ENCODE measurements at regions not wholly inside any gene's neighbourhood (a gene's known extent, or its start where the extent isn't known, plus 50 kb on each side); places are given as distances from the start of the nearest gene placed in this dataset.
"Not testable (repeated sequence)": the region's sequence is repeated elsewhere in the genome, so short reads cannot be mapped to it uniquely, and the experiment has no call there.

DNA sequence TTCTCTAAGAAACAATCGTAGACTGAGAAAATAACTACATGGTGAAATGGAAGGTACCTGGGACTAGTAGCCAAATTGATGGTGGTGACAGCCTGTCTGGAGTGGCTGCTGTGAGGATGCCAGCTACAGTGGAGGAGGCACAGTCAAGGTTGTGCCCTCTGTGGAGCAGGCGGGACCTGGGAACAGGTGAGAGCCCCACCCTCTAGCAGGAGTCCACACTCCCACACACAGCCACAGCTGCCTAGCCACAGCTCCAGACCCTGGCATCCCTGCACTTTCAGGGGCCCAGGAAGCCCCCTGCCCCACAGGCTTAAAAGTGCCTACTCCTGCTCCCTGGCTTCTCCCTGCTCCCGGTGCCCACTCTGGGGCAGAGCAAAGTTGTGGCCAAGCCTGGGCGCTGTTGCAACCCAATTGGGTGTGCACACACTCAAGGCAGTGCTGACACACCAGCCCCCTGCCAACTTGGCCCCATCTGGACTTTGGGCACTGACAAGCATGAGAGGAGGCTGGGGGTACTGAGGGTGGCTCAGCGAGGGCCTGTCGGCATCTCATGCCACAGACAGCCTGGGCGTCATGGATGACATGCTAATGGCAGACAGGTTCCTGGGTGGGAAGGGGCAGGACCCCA lies 548.7 kb downstream of the TBC1D32 start:
- intact Hi-C loops (cut with DNase I, micrococcal nuclease), result no loop called here
- Mint-ChIP-seq H3K4me1 (no peaks in the 10 kb centered on the region), H3K4me3 (no peak overlapping the region), H3K36me3 (ENCODE audit: low read depth) (no peaks in the 10 kb centered on the region), H3K9me3 (ENCODE audit: low read depth) (no peaks in the 10 kb centered on the region), H3K27ac (no peak overlapping the region), H3K27me3 (no peaks in the 10 kb centered on the region)
- ATAC-seq (no peak), DNase-seq (no peak)
- ChIA-PET CTCF (interaction anchor here (0.5 kb wide), 1 partner anchor 1707 kb away, joined by 3 read pairs; no protein-coding TSS in a partner anchor), POLR2A (no interaction called here)

DNA sequence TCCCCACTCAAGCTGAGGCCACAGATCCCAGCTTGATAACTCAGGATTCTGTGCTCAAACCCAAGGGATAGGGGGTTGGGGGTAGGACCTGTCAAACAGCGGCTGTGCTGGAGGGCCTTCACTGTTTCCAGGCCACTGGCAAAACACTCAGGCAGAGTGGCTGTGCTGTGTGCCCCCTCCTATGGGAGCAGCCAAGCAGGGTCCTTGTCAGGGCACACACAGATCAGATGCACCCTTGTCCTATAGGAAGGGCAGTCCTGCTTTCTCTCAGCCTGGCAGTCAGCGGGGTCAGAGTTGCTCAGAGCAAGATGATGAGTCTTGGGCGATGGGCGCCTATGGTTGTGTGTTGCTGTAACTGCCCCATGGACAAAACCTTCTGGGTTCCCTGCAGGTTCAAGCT lies 554.8 kb downstream of the TBC1D32 start:
- Mint-ChIP-seq H3K4me3 (no peak overlapping the region), H3K27ac (no peak overlapping the region), H3K9me3 (ENCODE audit: low read depth) (peaks cover 3% of the 10 kb centered on the region), H3K27me3 (no peaks in the 10 kb centered on the region), H3K36me3 (ENCODE audit: low read depth) (no peaks in the 10 kb centered on the region), H3K4me1 (no peaks in the 10 kb centered on the region)
- ChIA-PET CTCF (no interaction called here), POLR2A (no interaction called here)
- DNase-seq (no peak), ATAC-seq (no peak)
- intact Hi-C loops (cut with DNase I, micrococcal nuclease), result no loop called here

DNA sequence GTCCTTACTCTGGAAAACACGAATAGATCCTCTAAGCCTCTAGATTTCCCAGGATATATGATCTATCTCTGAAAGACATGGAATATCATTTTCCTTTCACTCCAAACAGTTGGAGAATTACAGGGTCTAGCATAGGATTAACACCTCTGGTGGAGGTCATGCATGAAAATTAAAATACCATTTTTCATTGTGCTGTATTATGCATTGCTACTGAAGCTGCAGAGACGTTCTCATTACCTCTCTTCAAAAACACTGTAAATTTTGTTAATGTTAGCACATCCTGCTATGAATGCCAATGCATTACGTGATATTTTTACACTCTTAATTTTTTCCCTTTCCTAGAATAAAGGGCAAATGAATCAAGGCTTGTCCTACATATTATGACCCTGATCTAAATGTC lies 558.6 kb downstream of the TBC1D32 start:
- H3K4me1 Mint-ChIP-seq, result no peaks in the 10 kb centered on the region
- intact Hi-C loops (cut with DNase I, micrococcal nuclease), result no loop called here
- H3K9me3 Mint-ChIP-seq (ENCODE audit: low read depth), result peaks cover 3% of the 10 kb centered on the region
- H3K4me3 Mint-ChIP-seq, result no peak overlapping the region
- CTCF ChIA-PET, result no interaction called here
- ATAC-seq, result no peak
- no peak overlapping the region for H3K27ac Mint-ChIP-seq
- POLR2A ChIA-PET, result no interaction called here
- H3K27me3 Mint-ChIP-seq, result no peaks in the 10 kb centered on the region
- no peaks in the 10 kb centered on the region for H3K36me3 Mint-ChIP-seq (ENCODE audit: low read depth)
- no peak for DNase-seq

DNA sequence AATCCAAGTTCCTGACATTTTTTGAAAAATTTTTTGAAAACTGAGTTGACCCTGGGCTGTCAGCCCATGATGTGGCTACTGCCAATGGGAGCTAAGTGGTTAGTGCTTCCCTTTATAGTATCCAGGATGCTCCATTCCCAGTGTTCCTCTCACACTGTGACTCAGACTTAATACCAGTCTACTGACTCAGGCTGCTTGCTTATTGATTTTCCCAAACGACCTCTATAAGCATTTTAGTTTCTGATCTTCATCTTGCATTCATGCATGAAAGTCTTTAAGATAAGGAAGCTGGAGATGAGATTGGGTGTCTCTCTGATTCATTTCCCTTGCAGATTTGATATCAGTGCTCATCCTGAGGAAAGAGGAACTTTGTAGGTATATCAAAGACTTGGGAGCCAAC lies 560.0 kb downstream of the TBC1D32 start:
- no peak overlapping the region for H3K4me3 Mint-ChIP-seq

DNA sequence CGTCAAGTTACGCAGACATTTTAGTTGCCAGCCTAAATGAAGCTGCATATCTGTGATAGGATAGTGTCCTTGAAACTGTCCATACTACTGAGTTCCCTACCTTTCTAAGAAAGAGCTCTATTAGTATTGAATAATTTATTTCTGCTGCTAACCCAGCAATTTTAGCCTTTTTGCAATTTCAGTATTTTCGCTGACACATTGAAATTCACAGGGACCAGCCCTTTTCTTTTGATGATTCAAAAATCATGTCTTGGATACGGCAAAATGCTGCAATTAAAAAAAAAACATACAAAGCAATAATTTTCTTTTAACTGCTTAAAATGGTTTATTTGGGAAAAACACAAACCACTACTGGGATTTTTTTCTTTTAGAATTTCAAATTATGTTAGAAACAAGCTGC lies 563.3 kb downstream of the TBC1D32 start:
- no peak overlapping the region for H3K27ac Mint-ChIP-seq
- ChIA-PET CTCF (no interaction called here), POLR2A (no interaction called here)
- H3K27me3 Mint-ChIP-seq, result no peaks in the 10 kb centered on the region
- DNase-seq (no peak), ATAC-seq (no peak)
- no peaks in the 10 kb centered on the region for H3K4me1 Mint-ChIP-seq
- no peaks in the 10 kb centered on the region for H3K9me3 Mint-ChIP-seq (ENCODE audit: low read depth)
- no peaks in the 10 kb centered on the region for H3K36me3 Mint-ChIP-seq (ENCODE audit: low read depth)
- intact Hi-C loops (cut with DNase I, micrococcal nuclease), result no loop called here
- H3K4me3 Mint-ChIP-seq, result no peak overlapping the region

More for the DNA sequence above, 560.0 kb downstream of the TBC1D32 start:
- no peaks in the 10 kb centered on the region for H3K4me1 Mint-ChIP-seq
- POLR2A ChIA-PET, result no interaction called here
- DNase-seq, result no peak
- CTCF ChIA-PET, result interaction anchor here (0.6 kb wide), 1 partner anchor 28 kb away, joined by 3 read pairs; no protein-coding TSS in a partner anchor
- no peaks in the 10 kb centered on the region for H3K36me3 Mint-ChIP-seq (ENCODE audit: low read depth)
- no peak overlapping the region for H3K27ac Mint-ChIP-seq
- intact Hi-C loops (cut with DNase I, micrococcal nuclease), result no loop called here
- H3K9me3 Mint-ChIP-seq (ENCODE audit: low read depth), result peaks cover 3% of the 10 kb centered on the region
- no peak for ATAC-seq
- H3K27me3 Mint-ChIP-seq, result no peaks in the 10 kb centered on the region

DNA sequence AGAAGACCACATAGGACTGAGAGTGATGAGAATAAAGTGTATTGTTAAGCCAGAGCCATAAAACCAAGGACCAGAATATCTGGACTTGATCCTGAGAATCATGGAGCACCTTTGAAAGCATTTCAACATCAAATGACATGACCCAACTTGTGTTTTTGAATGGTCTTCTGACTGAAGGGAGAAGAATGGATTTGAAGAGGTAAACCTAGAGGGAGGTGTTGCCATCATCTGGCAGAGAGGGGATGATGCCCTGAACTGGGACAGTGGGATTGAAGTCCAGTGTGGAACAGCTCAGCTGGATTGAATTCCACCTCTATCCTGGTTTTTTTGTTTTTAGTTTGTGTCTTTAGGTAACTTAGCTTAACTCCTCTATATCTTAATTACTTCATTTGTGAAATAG lies 570.0 kb downstream of the TBC1D32 start:
- no peaks in the 10 kb centered on the region for H3K27me3 Mint-ChIP-seq
- intact Hi-C loops (cut with DNase I, micrococcal nuclease), result no loop called here
- H3K9me3 Mint-ChIP-seq (ENCODE audit: low read depth), result no peaks in the 10 kb centered on the region
- no peak overlapping the region for H3K4me3 Mint-ChIP-seq
- POLR2A ChIA-PET, result no interaction called here
- CTCF ChIA-PET, result no interaction called here
- H3K36me3 Mint-ChIP-seq (ENCODE audit: low read depth), result no peaks in the 10 kb centered on the region
- no peak for DNase-seq
- no peak for ATAC-seq
- no peaks in the 10 kb centered on the region for H3K4me1 Mint-ChIP-seq
- H3K27ac Mint-ChIP-seq, result no peak overlapping the region

DNA sequence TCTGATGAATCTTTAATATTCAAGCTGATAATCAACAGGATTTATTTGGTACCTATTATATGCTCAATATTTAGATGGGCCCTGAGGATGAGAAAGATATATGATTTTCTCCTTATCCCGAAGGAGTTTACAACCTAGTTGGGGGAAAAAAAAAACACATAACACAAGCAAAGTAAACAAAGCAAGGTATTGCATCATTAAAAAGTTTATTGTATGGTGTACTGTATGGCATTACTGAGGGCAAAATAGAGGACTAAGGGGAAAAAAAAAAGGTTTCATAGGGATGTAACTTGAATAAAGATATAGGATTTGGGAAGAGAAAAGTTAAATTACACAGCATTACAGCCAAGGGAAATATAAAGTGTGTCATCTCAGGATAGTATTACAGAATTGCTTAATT lies 574.7 kb downstream of the TBC1D32 start:
- no peak for ATAC-seq
- intact Hi-C loops (cut with DNase I, micrococcal nuclease), result no loop called here
- H3K4me3 Mint-ChIP-seq, result no peak overlapping the region
- H3K4me1 Mint-ChIP-seq, result no peaks in the 10 kb centered on the region
- DNase-seq, result no peak
- H3K36me3 Mint-ChIP-seq (ENCODE audit: low read depth), result no peaks in the 10 kb centered on the region
- CTCF ChIA-PET, result no interaction called here
- POLR2A ChIA-PET, result no interaction called here
- H3K9me3 Mint-ChIP-seq (ENCODE audit: low read depth), result no peaks in the 10 kb centered on the region
- H3K27me3 Mint-ChIP-seq, result no peaks in the 10 kb centered on the region
- no peak overlapping the region for H3K27ac Mint-ChIP-seq

DNA sequence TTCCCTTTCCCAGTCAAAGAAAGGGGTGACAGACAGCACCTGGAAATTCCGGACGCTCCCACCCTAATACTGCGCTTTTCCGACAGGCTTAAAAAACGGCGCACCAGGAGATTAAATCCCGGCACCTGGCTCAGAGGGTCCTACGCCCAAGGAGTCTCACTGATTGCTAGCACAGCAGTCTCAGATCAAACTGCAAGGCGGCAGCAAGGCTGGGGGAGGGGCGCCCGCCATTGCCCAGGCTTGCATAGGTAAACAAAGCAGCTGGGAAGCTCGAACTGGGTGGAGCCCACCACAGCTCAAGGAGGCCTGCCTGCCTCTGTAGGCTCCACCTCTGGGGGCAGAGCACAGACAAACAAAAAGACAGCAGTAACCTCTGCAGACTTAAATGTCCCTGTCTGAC lies 585.7 kb downstream of the TBC1D32 start:
- ATAC-seq; H3K27ac Mint-ChIP-seq; H3K4me3 Mint-ChIP-seq; H3K9me3 Mint-ChIP-seq (ENCODE audit: low read depth); CTCF ChIA-PET; H3K36me3 Mint-ChIP-seq (ENCODE audit: low read depth); POLR2A ChIA-PET; intact Hi-C loops (cut with DNase I, micrococcal nuclease); DNase-seq; H3K27me3 Mint-ChIP-seq; H3K4me1 Mint-ChIP-seq: not testable (repeated sequence)

DNA sequence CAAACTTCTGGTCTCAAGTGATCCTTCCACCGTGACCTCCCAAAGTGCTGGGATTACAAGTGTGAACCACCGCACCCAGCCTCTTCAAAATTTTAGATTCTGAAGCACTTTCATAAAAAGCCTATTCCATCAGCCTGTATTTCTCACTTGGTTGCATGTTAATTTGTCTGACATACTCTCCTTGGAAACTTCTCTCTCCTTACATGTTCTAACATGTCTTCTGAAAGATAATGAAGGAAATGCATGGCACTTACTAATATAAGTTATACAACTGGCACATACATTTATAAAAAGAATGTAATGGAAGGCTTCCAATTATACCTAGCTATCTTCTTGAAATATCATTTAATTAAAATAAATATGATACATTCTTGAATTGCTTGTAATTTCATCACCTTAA lies 597.5 kb downstream of the TBC1D32 start:
- no peaks in the 10 kb centered on the region for H3K27me3 Mint-ChIP-seq
- peaks cover 9% of the 10 kb centered on the region for H3K9me3 Mint-ChIP-seq (ENCODE audit: low read depth)
- intact Hi-C loops (cut with DNase I, micrococcal nuclease), result no loop called here
- H3K36me3 Mint-ChIP-seq (ENCODE audit: low read depth), result no peaks in the 10 kb centered on the region
- no peaks in the 10 kb centered on the region for H3K4me1 Mint-ChIP-seq
- no peak overlapping the region for H3K4me3 Mint-ChIP-seq
- ChIA-PET CTCF (no interaction called here), POLR2A (no interaction called here)
- H3K27ac Mint-ChIP-seq, result no peak overlapping the region
- no peak for ATAC-seq
- DNase-seq, result no peak

DNA sequence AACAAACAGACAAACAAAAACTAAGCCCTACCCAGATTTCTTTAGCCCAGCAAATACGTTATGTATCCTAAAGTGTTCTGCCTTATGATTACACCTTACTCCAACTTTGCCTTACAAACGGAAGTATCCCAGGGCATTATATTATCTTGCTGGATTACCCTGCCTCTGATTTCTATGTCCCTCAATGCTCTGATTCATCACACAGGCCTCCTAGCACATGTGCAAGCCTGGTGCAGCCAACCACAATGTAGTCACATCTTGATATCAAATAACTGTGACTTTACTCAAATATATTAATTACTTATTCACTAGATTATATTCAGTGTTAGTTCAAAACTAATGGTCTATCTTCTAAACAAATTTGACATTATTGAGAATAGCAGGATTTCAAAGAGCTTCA lies 598.6 kb downstream of the TBC1D32 start:
- no peak overlapping the region for H3K27ac Mint-ChIP-seq
- intact Hi-C loops (cut with DNase I, micrococcal nuclease), result no loop called here
- no peak overlapping the region for H3K4me3 Mint-ChIP-seq
- ChIA-PET POLR2A (no interaction called here), CTCF (no interaction called here)
- H3K27me3 Mint-ChIP-seq, result no peaks in the 10 kb centered on the region
- no peaks in the 10 kb centered on the region for H3K36me3 Mint-ChIP-seq (ENCODE audit: low read depth)
- H3K9me3 Mint-ChIP-seq (ENCODE audit: low read depth), result peaks cover 9% of the 10 kb centered on the region
- ATAC-seq, result no peak
- DNase-seq, result no peak
- no peaks in the 10 kb centered on the region for H3K4me1 Mint-ChIP-seq

DNA sequence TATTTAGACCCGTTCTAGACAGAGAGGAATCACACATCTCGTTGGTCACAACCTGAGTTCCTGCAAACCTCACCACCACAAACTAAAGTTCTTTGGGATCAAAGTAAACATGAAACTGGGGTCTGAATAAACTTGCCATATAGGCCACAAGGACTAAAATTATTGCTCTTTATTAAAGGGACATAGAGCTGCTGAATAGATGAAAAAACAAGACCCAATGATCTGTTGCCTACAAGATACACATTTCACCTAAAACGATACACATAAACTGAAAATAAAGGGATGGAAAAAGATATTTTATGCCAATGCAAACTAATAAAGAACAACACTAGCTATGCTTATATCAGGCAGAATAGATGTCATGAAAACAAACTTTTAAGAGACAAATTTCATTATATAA lies 623.0 kb downstream of the TBC1D32 start:
- H3K9me3 Mint-ChIP-seq (ENCODE audit: low read depth), result peaks cover 5% of the 10 kb centered on the region
- ChIA-PET POLR2A (no interaction called here), CTCF (no interaction called here)
- H3K36me3 Mint-ChIP-seq (ENCODE audit: low read depth), result no peaks in the 10 kb centered on the region
- no peak for DNase-seq
- no peak overlapping the region for H3K27ac Mint-ChIP-seq
- no peak for ATAC-seq
- intact Hi-C loops (cut with DNase I, micrococcal nuclease), result no loop called here
- H3K4me1 Mint-ChIP-seq, result no peaks in the 10 kb centered on the region
- H3K4me3 Mint-ChIP-seq, result no peak overlapping the region
- no peaks in the 10 kb centered on the region for H3K27me3 Mint-ChIP-seq

DNA sequence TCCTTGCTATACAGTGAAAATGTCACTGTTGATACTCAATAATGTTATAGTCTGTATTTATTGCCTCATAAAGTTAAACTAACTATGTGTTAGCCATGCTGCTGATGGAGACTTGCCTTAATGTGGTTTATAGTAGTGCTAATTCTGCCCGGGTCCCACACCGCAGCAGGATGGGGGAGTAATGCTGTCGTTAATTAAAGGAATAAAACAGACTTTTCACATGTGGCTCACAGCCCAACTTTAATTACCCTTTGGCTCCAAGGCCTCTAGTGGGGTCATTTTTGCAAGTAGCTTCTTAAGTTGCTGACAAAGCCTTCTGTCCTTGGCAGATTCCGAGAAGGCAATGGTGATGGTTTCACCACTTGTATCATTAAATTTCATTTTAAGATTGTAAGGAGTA lies 634.3 kb downstream of the TBC1D32 start:
- H3K9me3 Mint-ChIP-seq (ENCODE audit: low read depth), result no peaks in the 10 kb centered on the region
- intact Hi-C loops (cut with DNase I, micrococcal nuclease), result no loop called here
- DNase-seq (no peak), ATAC-seq (no peak)
- ChIA-PET CTCF (no interaction called here), POLR2A (no interaction called here)
- no peak overlapping the region for H3K27ac Mint-ChIP-seq
- H3K36me3 Mint-ChIP-seq (ENCODE audit: low read depth), result no peaks in the 10 kb centered on the region
- no peaks in the 10 kb centered on the region for H3K4me1 Mint-ChIP-seq
- no peaks in the 10 kb centered on the region for H3K27me3 Mint-ChIP-seq
- H3K4me3 Mint-ChIP-seq, result no peak overlapping the region

DNA sequence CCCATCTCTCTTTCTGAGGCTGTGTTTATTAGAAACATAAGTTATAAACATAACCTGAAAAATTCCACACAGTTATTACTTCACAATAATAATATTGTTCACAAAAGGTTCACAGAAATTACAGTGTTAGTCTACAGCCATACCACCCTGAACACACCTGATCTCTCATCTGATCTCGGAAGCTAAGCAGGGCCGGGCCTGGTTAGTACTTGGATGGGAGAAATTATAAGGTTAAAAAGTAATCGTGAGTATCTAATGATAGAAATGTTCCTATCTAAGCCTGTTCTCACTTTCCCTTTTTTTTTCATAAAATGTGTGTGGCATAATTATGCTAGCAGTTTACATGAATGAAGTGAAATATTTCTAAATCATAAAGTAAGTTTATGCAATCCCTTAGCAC lies 647.8 kb downstream of the TBC1D32 start:
- Mint-ChIP-seq H3K36me3 (ENCODE audit: low read depth) (no peaks in the 10 kb centered on the region), H3K9me3 (ENCODE audit: low read depth) (no peaks in the 10 kb centered on the region), H3K4me3 (no peak overlapping the region), H3K27me3 (no peaks in the 10 kb centered on the region), H3K4me1 (no peaks in the 10 kb centered on the region), H3K27ac (no peak overlapping the region)
- DNase-seq (no peak), ATAC-seq (no peak)
- CTCF ChIA-PET, result no interaction called here
- intact Hi-C loops (cut with DNase I, micrococcal nuclease), result no loop called here
- POLR2A ChIA-PET, result no interaction called here
